Mesothelial cell of epicardium (in vitro differentiated cells): ENCODE measurements at regions not wholly inside any gene's neighbourhood (a gene's known extent, or its start where the extent isn't known, plus 50 kb on each side); places are given as distances from the start of the nearest gene placed in this dataset.

Experiments
- DNase-seq, 2 experiments: peaks; one replicate each; pipeline ENCODE4 v3.0.0; 2021; ENCODE audit warnings: low spot score in 2 of 2; ENCODE audit not compliant: unreplicated experiment in 2 of 2
- H3K27ac Mint-ChIP-seq: 2 replicates; pipeline ENCODE4 v1.8.0; 2021; ENCODE audit warnings: mixed read lengths
- H3K27me3 Mint-ChIP-seq: 2 replicates; pipeline ENCODE4 v1.8.0; 2021; ENCODE audit warnings: low read depth, mixed read lengths
- H3K36me3 Mint-ChIP-seq: 2 replicates; pipeline ENCODE4 v1.8.0; 2021; ENCODE audit warnings: mixed read lengths
- H3K4me1 Mint-ChIP-seq: 2 replicates; pipeline ENCODE4 v1.8.0; 2021; ENCODE audit warnings: mixed read lengths
- H3K4me3 Mint-ChIP-seq: 2 replicates; pipeline ENCODE4 v1.8.0; 2021; ENCODE audit warnings: mild to moderate bottlenecking, moderate library complexity, mixed read lengths
- H3K9me3 Mint-ChIP-seq: 2 replicates; pipeline ENCODE4 v1.8.0; 2021; ENCODE audit warnings: mixed read lengths
- CTCF ChIP-seq: fragments of 200-600 bp; sonication (generic); IDR thresholded peaks from one replicate; pipeline ENCODE4 v1.5.0; 2021; ENCODE audit warnings: antibody characterized with exemption; ENCODE audit not compliant: unreplicated experiment

GRCh38 chr5:24712047-24712446 is 67.3 kb upstream of the CDH10 start:
- no peak for DNase-seq
- H3K4me3 Mint-ChIP-seq: no peak overlapping the region
- no peak for TF ChIP-seq CTCF
- H3K36me3 Mint-ChIP-seq: no peaks in the 10 kb centered on the region
- no peaks in the 10 kb centered on the region for H3K4me1 Mint-ChIP-seq
- H3K27ac Mint-ChIP-seq: no peak overlapping the region
- H3K9me3 Mint-ChIP-seq: no peaks in the 10 kb centered on the region
- H3K27me3 Mint-ChIP-seq: no peaks in the 10 kb centered on the region

GRCh38 chr5:24703934-24704333 is 59.2 kb upstream of the CDH10 start:
- Mint-ChIP-seq H3K36me3 (no peaks in the 10 kb centered on the region), H3K27ac (no peak overlapping the region), H3K4me3 (no peak overlapping the region), H3K9me3 (peaks cover 5% of the 10 kb centered on the region), H3K4me1 (no peaks in the 10 kb centered on the region), H3K27me3 (no peaks in the 10 kb centered on the region)
- no peak for TF ChIP-seq CTCF
- DNase-seq: no peak
